GM03348 (cell line): ENCODE measurements at regions not wholly inside any gene's neighbourhood (a gene's known extent, or its start where the extent isn't known, plus 50 kb on each side); places are given as distances from the start of the nearest gene placed in this dataset.

Source experiments
- DNase-seq: peaks from one replicate; pipeline ENCODE4 v3.0.0; 2012; ENCODE audit warnings: low spot score

GRCh38 chr2:16121231-16121985 lies 181.1 kb downstream of the MYCN start:
- DNase-seq, result no peak

- DNase-seq, result no peak
Observed at GRCh38 chr2:16120591-16121180, 180.3 kb downstream of the MYCN start.

GRCh38 chr2:16119741-16120140 lies 179.4 kb downstream of the MYCN start:
- no peak for DNase-seq

- DNase-seq, result no peak
Observed at GRCh38 chr2:16118611-16119590, 178.6 kb downstream of the MYCN start.

GRCh38 chr2:16117791-16118610 lies 177.7 kb downstream of the MYCN start:
- no peak for DNase-seq

- no peak for DNase-seq
Observed at GRCh38 chr2:16117021-16117700, 176.8 kb downstream of the MYCN start.

GRCh38 chr2:16115881-16116830 lies 175.8 kb downstream of the MYCN start:
- no peak for DNase-seq

- no peak for DNase-seq
Observed at GRCh38 chr2:16115291-16115690, 174.9 kb downstream of the MYCN start.

GRCh38 chr2:16114836-16115235 lies 174.5 kb downstream of the MYCN start:
- no peak for DNase-seq

- DNase-seq, result no peak
Observed at GRCh38 chr2:16114070-16114469, 173.7 kb downstream of the MYCN start.

- DNase-seq, result no peak
Observed at GRCh38 chr2:16113568-16113967, 173.2 kb downstream of the MYCN start.

GRCh38 chr2:16112972-16113560 lies 172.7 kb downstream of the MYCN start:
- no peak for DNase-seq

- no peak for DNase-seq
Observed at GRCh38 chr2:16112251-16112971, 172.1 kb downstream of the MYCN start.

GRCh38 chr2:16111838-16112210 lies 171.5 kb downstream of the MYCN start:
- DNase-seq, result no peak

GRCh38 chr2:16109821-16110310 lies 169.5 kb downstream of the MYCN start:
- DNase-seq, result no peak

- no peak for DNase-seq
Observed at GRCh38 chr2:16109368-16109820, 169.0 kb downstream of the MYCN start.

GRCh38 chr2:16107246-16107645 lies 166.9 kb downstream of the MYCN start:
- no peak for DNase-seq

- no peak for DNase-seq
Observed at GRCh38 chr2:16106619-16107018, 166.3 kb downstream of the MYCN start.
